Panc1 (cell line): ENCODE measurements at regions not wholly inside any gene's neighbourhood (a gene's known extent, or its start where the extent isn't known, plus 50 kb on each side); places are given as distances from the start of the nearest gene placed in this dataset.

ENCODE experiments used
- ATAC-seq: fragments of 200-7000 bp; cut with Tn5 transposase; 2 replicates; pipeline ENCODE4 v1.9.1; 2020; ENCODE audit warnings: mild to moderate bottlenecking, moderate library complexity
- BruUV-seq: library from RNA; stranded (reverse); fragments of 400-500 nt; replicated peaks from 2 replicates; lab custom pipeline; 2021; lab: Mats Ljungman, UMichigan
- CTCF ChIA-PET: fragments of 300-600 bp; sonication (Branson Sonifier 250); formaldehyde crosslinking; loops from one replicate; lab custom pipeline; 2022; ENCODE audit warnings: antibody characterized with exemption; lab: Charles Lee
- POLR2A ChIA-PET: fragments of 300-600 bp; sonication (Branson Sonifier 250); formaldehyde crosslinking; loops from one replicate; lab custom pipeline; 2022; ENCODE audit warnings: antibody characterized with exemption; lab: Charles Lee
- DNase-seq: peaks from one replicate; pipeline ENCODE4 v3.0.0-alpha.2; 2010; ENCODE audit warnings: low read depth, low spot score
- H3K27ac ChIP-seq: 2 replicates; pipeline ENCODE4 v1.5.1; 2011; ENCODE audit warnings: mild to moderate bottlenecking, low read length, inconsistent platforms
- H3K27me3 ChIP-seq: fragments of 200-500 bp; sonication (Bioruptor generic); 2 replicates; pipeline ENCODE4 v1.6.0; 2014; ENCODE audit warnings: low read length, inconsistent platforms; ENCODE audit not compliant: control insufficient read depth, insufficient read depth
- H3K36me3 ChIP-seq: fragments of 200-500 bp; sonication (Bioruptor generic); 2 replicates; pipeline ENCODE4 v1.5.1; 2014; ENCODE audit warnings: inconsistent platforms, mild to moderate bottlenecking, low read length, moderate library complexity; ENCODE audit not compliant: control insufficient read depth, insufficient read depth
- H3K4me1 ChIP-seq: 2 replicates; pipeline ENCODE4 v1.5.1; 2011; ENCODE audit warnings: inconsistent platforms, mild to moderate bottlenecking, low read length, moderate library complexity; ENCODE audit not compliant: control insufficient read depth, insufficient read depth
- H3K4me3 ChIP-seq, 2 experiments: 2 replicates each; pipeline ENCODE4 v1.5.1; 2011 to 2012; ENCODE audit warnings: low read depth in 2 of 2, low read length in 2 of 2, mild to moderate bottlenecking in 2 of 2, inconsistent platforms in 1 of 2, moderate library complexity in 1 of 2
- H3K9me3 ChIP-seq: fragments of 200-500 bp; sonication (Bioruptor generic); 2 replicates; pipeline ENCODE4 v1.5.1; 2014; ENCODE audit warnings: low read depth, mild to moderate bottlenecking, inconsistent platforms, low read length, moderate library complexity; ENCODE audit not compliant: control insufficient read depth, insufficient read depth
- POLR2AphosphoS5 ChIP-seq: IDR thresholded peaks from 2 replicates; pipeline ENCODE4 v1.6.1; 2012; ENCODE audit warnings: mild to moderate bottlenecking, low read depth, low read length, moderate library complexity
- SIN3A ChIP-seq: IDR thresholded peaks from 2 replicates; pipeline ENCODE4 v1.6.1; 2012; ENCODE audit warnings: low read depth, mild to moderate bottlenecking, low read length, moderate library complexity, borderline replicate concordance; ENCODE audit not compliant: insufficient read depth
- TCF7L2 ChIP-seq: IDR thresholded peaks from 2 replicates; pipeline ENCODE4 v1.6.1; 2011; ENCODE audit warnings: mild to moderate bottlenecking, low read depth, low read length, inconsistent platforms
- in situ Hi-C: cut with HindIII; loops from 2 replicates; pipeline ENCODE4 v1.10.0; 2016; ENCODE audit warnings: low sequenced_read_pairs, low pct_unique_long_range_greater_than_20kb
- intact Hi-C: fragments of 100-400 bp; cut with micrococcal nuclease; formaldehyde crosslinking; loops from one replicate; pipeline ENCODE4 v1.10.0; 2022; ENCODE audit not compliant: unreplicated experiment
- TF ChIP-seq, protein P1 (sequence below), 2 experiments: IDR thresholded peaks; 2 replicates each; pipeline ENCODE4 v1.6.1; 2011 to 2012; ENCODE audit warnings: low read depth in 2 of 2, control low read depth in 1 of 2, low read length in 1 of 2, mild to moderate bottlenecking in 1 of 2, moderate library complexity in 1 of 2; ENCODE audit not compliant: insufficient read depth in 1 of 2
- TF ChIP-seq, protein P2 (sequence below): fragments of 450-650 bp; IDR thresholded peaks from 2 replicates; pipeline ENCODE4 v1.5.1; 2017; ENCODE audit warnings: mild to moderate bottlenecking

DNA sequence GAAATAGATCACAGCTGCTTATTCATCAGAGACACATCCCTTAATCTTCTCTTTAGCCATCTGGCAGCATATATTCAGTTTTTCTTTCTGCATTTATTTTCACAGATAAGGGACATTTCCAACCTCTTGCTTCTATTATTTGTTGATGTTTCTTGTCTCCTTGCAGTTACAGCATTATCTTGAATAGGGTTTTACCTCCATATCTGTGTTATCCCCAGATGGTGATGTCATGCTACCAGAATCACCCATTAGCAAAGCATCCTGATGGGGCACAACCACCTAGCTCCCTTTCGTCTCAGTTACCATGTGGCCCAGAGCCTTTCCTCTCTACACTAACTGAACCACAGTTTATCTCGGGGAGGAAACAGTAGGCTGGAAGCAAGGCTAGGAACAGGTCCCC is 483.9 kb downstream of the FOXO1 start:
- no peaks in the 10 kb centered on the region for H3K27me3 ChIP-seq
- H3K27ac ChIP-seq: no peak overlapping the region
- H3K9me3 ChIP-seq: no peaks in the 10 kb centered on the region
- ChIA-PET POLR2A (no interaction called here), CTCF (no interaction called here)
- intact Hi-C loops: no loop called here
- no peak overlapping the region for H3K4me3 ChIP-seq
- DNase-seq (no peak), ATAC-seq (no peak)
- TF ChIP-seq, protein P1, sequence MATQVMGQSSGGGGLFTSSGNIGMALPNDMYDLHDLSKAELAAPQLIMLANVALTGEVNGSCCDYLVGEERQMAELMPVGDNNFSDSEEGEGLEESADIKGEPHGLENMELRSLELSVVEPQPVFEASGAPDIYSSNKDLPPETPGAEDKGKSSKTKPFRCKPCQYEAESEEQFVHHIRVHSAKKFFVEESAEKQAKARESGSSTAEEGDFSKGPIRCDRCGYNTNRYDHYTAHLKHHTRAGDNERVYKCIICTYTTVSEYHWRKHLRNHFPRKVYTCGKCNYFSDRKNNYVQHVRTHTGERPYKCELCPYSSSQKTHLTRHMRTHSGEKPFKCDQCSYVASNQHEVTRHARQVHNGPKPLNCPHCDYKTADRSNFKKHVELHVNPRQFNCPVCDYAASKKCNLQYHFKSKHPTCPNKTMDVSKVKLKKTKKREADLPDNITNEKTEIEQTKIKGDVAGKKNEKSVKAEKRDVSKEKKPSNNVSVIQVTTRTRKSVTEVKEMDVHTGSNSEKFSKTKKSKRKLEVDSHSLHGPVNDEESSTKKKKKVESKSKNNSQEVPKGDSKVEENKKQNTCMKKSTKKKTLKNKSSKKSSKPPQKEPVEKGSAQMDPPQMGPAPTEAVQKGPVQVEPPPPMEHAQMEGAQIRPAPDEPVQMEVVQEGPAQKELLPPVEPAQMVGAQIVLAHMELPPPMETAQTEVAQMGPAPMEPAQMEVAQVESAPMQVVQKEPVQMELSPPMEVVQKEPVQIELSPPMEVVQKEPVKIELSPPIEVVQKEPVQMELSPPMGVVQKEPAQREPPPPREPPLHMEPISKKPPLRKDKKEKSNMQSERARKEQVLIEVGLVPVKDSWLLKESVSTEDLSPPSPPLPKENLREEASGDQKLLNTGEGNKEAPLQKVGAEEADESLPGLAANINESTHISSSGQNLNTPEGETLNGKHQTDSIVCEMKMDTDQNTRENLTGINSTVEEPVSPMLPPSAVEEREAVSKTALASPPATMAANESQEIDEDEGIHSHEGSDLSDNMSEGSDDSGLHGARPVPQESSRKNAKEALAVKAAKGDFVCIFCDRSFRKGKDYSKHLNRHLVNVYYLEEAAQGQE (IDR thresholded peaks at IDR 0.05; ENCODE audit: insufficient read depth in 1 of 2, low read depth in 2 of 2, low read length in 1 of 2): no peak
- no peak for TF ChIP-seq SIN3A
- TF ChIP-seq, protein P2, sequence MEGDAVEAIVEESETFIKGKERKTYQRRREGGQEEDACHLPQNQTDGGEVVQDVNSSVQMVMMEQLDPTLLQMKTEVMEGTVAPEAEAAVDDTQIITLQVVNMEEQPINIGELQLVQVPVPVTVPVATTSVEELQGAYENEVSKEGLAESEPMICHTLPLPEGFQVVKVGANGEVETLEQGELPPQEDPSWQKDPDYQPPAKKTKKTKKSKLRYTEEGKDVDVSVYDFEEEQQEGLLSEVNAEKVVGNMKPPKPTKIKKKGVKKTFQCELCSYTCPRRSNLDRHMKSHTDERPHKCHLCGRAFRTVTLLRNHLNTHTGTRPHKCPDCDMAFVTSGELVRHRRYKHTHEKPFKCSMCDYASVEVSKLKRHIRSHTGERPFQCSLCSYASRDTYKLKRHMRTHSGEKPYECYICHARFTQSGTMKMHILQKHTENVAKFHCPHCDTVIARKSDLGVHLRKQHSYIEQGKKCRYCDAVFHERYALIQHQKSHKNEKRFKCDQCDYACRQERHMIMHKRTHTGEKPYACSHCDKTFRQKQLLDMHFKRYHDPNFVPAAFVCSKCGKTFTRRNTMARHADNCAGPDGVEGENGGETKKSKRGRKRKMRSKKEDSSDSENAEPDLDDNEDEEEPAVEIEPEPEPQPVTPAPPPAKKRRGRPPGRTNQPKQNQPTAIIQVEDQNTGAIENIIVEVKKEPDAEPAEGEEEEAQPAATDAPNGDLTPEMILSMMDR: no peak
- no peak for TF ChIP-seq TCF7L2
- TF ChIP-seq POLR2AphosphoS5: no peak
- no TSS peak for BruUV-seq
- H3K4me1 ChIP-seq: no peaks in the 10 kb centered on the region
- H3K36me3 ChIP-seq: no peaks in the 10 kb centered on the region
- in situ Hi-C loops: no loop called here

DNA sequence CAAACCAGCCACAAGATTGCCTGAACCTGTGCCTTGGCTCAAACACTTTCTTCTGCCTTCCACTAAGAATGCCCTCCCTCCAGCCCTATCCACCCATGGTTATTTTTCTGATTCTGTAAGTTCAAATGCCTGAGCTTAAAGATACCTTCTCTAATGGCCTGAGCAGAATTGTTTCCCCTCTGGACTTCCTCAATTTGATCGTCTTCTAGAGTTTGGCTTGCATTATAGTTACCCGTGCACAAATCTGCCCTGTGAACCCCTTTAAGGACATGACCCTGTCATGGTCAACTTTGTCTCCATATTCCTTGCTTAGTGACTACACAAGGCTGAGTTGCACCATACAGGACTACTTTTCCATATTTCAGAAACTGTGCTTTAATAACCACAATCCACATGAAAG is 481.0 kb downstream of the FOXO1 start:
- no TSS peak for BruUV-seq
- ChIA-PET POLR2A (no interaction called here), CTCF (no interaction called here)
- intact Hi-C loops (no loop called here), in situ Hi-C loops (no loop called here)
- TF ChIP-seq, protein P2: no peak
- TF ChIP-seq SIN3A (no peak), TCF7L2 (no peak), POLR2AphosphoS5 (no peak)
- TF ChIP-seq, protein P1 (IDR thresholded peaks at IDR 0.05; ENCODE audit: insufficient read depth in 1 of 2, low read depth in 2 of 2, low read length in 1 of 2): no peak
- no peaks in the 10 kb centered on the region for H3K36me3 ChIP-seq
- DNase-seq (no peak), ATAC-seq (no peak)
- H3K4me1 ChIP-seq: no peaks in the 10 kb centered on the region
- no peak overlapping the region for H3K27ac ChIP-seq
- H3K4me3 ChIP-seq: no peak overlapping the region
- H3K27me3 ChIP-seq: no peaks in the 10 kb centered on the region
- H3K9me3 ChIP-seq: no peaks in the 10 kb centered on the region
